NCI-H2081 (cell line): ENCODE measurements at regions not wholly inside any gene's neighbourhood (a gene's known extent, or its start where the extent isn't known, plus 50 kb on each side); places are given as distances from the start of the nearest gene placed in this dataset.

ENCODE experiments used
- DNase-seq, 2 experiments: peaks; one replicate each; lab custom pipeline; 2025; lab: John Stamatoyannopoulos, UW

- no peak for DNase-seq
Measured at GRCh38 chr21:38702196-38702595, 103.5 kb upstream of the ETS2 start.

GRCh38 chr21:38709876-38710275 lies 95.9 kb upstream of the ETS2 start:
- DNase-seq = no peak

DNA sequence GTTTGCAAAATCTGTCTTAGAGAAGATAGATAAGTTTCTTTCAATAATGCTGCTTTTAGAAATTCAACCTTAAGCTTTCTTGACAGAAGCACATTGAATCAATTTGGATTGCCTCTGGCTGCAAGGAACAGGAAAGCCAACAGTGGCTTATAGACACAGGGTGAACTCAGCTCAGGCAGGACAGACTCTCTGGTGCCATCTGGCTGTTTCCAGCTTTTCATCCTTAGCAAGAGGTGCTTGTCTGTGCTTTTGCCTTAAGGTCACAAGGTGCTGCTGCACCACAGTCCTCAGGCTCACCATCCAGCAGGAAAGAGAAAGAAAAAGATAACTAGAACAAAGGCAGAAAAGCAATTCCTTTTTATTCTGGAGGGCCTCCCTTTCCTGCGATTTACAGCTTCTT lies 93.7 kb upstream of the ETS2 start:
- peak; percentile 27 to 76 for DNase-seq

DNA sequence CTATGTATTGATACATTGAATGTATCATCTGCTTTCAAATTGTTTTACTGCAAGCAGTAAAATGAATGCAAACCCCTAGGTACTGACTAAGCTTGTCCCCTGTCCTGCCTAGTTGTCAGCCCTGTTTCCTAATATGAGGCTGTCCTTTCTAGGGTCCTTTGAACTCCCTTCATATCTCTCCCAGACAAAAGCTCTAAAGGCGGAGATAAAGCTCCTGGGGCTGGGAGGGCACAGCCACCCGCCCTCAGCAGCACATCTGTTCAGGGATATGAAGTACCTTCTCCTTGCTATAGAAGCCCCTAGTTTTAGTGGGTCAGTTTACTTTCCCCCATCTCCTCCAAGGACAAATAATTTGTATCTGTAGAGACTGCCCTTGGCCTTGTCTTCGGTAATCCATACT lies 93.1 kb upstream of the ETS2 start:
- DNase-seq = no peak

DNA sequence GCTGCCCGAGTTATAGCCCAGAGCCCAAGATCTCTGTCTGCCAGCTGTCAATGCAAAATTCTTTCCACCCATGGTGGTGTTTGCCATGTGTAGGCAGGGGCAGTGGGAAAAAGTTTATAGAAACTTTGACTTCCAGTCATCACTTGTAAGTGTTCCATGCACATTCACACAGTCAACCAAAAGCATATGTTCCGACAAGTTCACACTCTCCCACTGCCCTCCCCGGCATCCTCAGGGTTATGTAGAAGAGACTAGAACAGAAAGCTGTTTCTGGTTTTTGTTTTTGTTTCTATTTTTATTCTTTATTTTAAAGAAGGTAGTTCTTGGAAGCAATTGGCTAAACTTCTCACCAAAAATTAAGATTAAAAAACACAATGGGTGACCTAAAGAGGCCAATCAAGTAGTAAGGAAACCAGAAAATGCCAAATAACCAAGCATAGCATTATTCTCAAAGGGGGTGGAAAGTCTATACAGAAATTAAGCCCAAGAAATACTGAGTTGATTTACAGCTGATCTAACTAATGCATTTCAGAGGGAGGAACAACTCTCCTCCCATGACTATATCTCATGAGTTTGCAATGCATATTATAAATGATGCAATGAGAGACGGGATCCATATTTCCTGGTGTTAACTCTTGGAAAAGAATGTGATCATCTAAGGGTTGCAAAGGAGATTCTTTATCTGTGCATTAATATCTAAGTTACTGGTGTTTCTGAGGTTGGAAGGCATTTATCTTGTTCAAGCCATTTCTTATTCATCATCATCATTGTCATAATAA lies 91.5 kb upstream of the ETS2 start:
- DNase-seq = no peak

GRCh38 chr21:38714999-38715398 lies 90.7 kb upstream of the ETS2 start:
- no peak for DNase-seq

GRCh38 chr21:38716088-38716487 lies 89.6 kb upstream of the ETS2 start:
- DNase-seq = no peak

- no peak for DNase-seq
Measured at GRCh38 chr21:38716942-38717341, 88.8 kb upstream of the ETS2 start.

GRCh38 chr21:38718481-38718880 lies 87.2 kb upstream of the ETS2 start:
- no peak for DNase-seq

DNA sequence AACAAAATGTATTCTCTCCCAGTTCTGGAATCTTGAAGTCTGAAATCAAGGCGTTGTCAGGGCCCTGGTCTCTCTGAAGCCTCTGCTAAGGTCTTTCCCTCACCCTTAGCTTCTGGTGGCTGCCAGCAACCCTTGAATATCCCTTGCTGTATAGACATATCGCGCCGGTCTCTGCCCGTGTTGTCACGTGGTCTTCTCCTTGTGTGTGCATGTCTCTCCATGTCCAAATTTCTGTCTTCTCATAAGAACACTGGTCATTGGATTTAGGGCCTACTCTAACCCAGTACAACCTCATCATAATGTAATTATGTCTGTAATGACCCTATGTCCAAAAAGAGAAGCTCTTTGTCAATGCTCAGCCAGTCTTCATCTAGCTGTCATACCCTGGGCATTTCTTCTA lies 85.7 kb upstream of the ETS2 start:
- no peak for DNase-seq

DNA sequence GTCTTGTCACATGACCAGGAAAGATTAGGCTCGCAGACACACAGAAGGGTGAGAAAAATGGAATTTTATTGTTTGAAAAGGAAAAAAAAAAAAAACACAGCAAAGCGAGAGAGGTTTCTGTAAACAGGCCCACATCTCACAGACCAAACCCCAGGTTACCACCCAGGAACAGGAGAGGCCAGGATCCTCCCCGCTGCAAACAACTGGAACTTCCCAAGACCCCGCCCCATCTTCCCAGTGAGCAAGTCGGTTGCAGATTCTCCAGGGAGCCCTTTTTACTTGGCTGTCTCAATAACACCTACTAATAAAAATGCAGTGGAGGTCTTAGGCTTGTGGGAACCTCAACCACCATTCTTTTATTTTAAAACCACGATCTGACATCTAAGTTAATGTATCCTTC lies 84.7 kb upstream of the ETS2 start:
- DNase-seq = no peak

GRCh38 chr21:38721958-38722357 lies 83.8 kb upstream of the ETS2 start:
- DNase-seq = no peak

GRCh38 chr21:38725196-38726157 lies 80.3 kb upstream of the ETS2 start:
- DNase-seq = no peak

DNA sequence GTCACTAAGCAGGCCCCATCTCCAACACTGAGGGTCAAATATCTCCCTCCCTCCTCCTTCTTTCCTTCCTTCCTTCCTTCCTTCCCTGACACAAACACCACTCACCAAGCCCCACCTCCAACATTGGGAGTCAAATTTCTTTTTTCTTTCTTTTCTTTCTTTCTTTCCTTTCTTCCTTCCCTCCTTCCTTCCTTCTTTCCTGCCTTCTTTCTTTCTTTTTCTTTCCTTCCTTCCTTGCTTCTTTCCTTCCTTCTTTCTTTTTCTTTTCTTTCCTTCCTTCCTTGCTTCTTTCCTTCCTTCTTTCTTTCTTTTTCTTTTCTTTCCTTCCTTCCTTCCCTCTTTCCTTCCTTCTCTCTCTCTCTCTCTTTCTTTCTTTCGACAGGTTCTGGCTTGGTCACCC lies 79.2 kb upstream of the ETS2 start:
- DNase-seq = no peak

GRCh38 chr21:38729291-38729690 lies 76.4 kb upstream of the ETS2 start:
- no peak for DNase-seq

GRCh38 chr21:38729754-38730379 lies 75.9 kb upstream of the ETS2 start:
- no peak for DNase-seq

DNA sequence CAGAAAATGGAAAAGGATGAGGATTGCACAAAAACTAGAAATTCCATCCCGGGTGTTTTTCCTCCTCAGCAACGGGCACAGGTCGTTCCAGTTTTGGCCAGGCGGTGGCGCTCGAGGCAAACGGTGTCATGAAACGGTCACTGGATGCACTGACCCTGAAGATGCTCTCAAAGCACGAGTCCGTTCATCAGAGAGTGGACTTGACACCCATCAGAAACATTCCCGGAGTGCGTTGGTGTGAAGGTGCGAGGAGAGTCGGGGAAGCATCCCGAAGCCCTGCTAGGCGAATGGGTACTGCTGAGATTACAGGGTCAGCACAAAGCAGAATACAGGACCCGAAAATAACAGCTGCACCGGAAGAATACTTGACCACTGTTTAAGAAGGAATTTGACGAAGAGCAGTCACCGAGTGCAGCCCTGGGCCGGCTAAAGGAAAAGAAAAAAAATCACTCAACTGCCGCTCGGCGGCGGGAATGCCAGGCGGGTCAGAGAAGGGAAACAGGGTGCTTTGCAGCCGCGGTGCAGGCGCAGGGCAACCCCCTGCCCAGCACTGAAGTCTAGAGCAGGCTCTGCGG lies 71.7 kb upstream of the ETS2 start:
- DNase-seq = peak; percentile 61 to 68

DNA sequence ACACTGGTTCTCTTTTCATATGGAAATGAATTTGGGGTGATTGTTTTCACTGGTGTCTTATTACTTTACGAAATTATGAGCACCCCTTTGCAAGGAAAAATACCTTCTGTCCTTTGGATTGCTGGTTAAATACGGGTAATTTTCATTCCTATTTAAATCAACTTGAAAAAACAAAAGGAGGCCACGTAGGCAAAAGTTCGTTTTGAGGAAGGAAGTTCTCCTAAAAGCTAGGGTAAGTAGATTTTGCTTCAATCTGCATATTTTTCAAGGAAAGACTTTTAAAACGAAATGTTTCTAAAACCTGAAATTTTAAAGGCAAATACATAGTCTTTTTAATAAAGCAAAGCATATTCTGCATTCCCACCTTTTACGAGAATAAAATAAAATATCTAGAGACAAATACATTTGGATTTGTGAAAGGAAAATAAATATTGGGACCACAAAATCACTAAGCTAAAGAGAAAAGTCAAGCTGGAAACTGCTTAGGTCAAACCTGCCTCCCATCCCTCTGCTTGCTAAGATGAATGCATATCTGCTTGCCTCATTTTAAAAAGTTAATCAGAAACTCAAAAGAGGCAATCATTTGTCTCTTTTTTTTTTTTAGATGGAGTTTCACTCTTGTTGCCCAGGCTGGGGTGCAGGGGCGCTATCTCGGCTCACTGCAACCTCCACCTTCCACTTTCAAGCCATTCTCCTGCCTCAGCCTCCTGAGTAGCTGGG lies 70.9 kb upstream of the ETS2 start:
- no peak for DNase-seq

GRCh38 chr21:38735626-38736206 lies 70.0 kb upstream of the ETS2 start:
- DNase-seq = no peak

DNA sequence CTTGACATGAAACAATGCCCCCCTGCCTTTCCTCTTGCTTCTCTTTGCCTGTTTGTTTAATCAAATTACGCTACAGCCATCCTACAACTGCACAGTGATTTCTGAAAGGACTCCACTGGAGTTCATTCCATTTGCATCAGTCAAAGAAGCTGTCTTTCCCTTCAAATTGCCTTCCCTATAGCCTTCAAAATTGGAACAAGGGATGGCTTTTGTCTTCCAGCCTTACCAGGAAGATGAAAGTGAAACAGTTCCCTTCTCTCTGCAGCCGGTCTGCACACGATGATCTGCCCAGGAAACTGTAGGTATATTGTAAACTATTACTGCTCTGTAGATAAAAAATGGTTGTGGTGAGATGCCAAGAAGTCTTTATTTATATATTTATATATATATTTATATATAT lies 65.6 kb upstream of the ETS2 start:
- DNase-seq = no peak
